HepG2 (cell line): ENCODE measurements at regions not wholly inside any gene's neighbourhood (a gene's known extent, or its start where the extent isn't known, plus 50 kb on each side); places are given as distances from the start of the nearest gene placed in this dataset.

Experiments used
- AHDC1 ChIP-seq: sonication (generic); formaldehyde crosslinking; IDR thresholded peaks from 2 replicates; pipeline ENCODE4 v1.5.1; 2020; ENCODE audit warnings: mild to moderate bottlenecking, missing genetic modification reagents, borderline replicate concordance
- ATAD3A ChIP-seq: sonication (generic); formaldehyde crosslinking; IDR thresholded peaks from 2 replicates; pipeline ENCODE4 v1.4.0; 2020; ENCODE audit warnings: missing genetic modification reagents
- ATF2 ChIP-seq: sonication (generic); formaldehyde crosslinking; IDR thresholded peaks from 2 replicates; pipeline ENCODE4 v1.4.0; 2020; ENCODE audit warnings: missing genetic modification reagents
- BCL6 ChIP-seq: IDR thresholded peaks from 2 replicates; pipeline ENCODE4 v1.6.1; 2016; ENCODE audit warnings: missing genetic modification reagents, missing compliant biosample characterization
- HMG20A ChIP-seq: IDR thresholded peaks from 2 replicates; pipeline ENCODE4 v1.6.1; 2016; ENCODE audit warnings: borderline replicate concordance
- HNF4A ChIP-seq: sonication (generic); formaldehyde crosslinking; IDR thresholded peaks from 2 replicates; pipeline ENCODE4 v1.4.0; 2020; ENCODE audit warnings: missing genetic modification reagents
- MIXL1 ChIP-seq: IDR thresholded peaks from 2 replicates; pipeline ENCODE4 v1.6.1; 2016
- TFAP4 ChIP-seq: sonication (generic); IDR thresholded peaks from 2 replicates; pipeline ENCODE4 v1.6.1; 2016; ENCODE audit warnings: low read depth, borderline replicate concordance
- THRA ChIP-seq: sonication (generic); formaldehyde crosslinking; IDR thresholded peaks from 2 replicates; pipeline ENCODE4 v1.4.0; 2020; ENCODE audit warnings: missing genetic modification reagents, borderline replicate concordance
- ZBTB46 ChIP-seq: sonication (generic); formaldehyde crosslinking; IDR thresholded peaks from 2 replicates; pipeline ENCODE4 v1.4.0; 2020; ENCODE audit warnings: mild to moderate bottlenecking, missing genetic modification reagents, borderline replicate concordance
- ZMYM4 ChIP-seq: sonication (generic); formaldehyde crosslinking; IDR thresholded peaks from 2 replicates; pipeline ENCODE4 v1.8.1; 2023; ENCODE audit warnings: mild to moderate bottlenecking, missing genetic modification reagents
- ZNF331 ChIP-seq: sonication (generic); formaldehyde crosslinking; IDR thresholded peaks from 2 replicates; pipeline ENCODE4 v1.4.0; 2020; ENCODE audit warnings: missing genetic modification reagents
- ZNF562 ChIP-seq: sonication (generic); formaldehyde crosslinking; IDR thresholded peaks from 2 replicates; pipeline ENCODE4 v1.8.0; 2022; ENCODE audit warnings: missing genetic modification reagents, borderline replicate concordance
- ZNF790 ChIP-seq: sonication (generic); formaldehyde crosslinking; IDR thresholded peaks from 2 replicates; pipeline ENCODE4 v1.8.0; 2022; ENCODE audit warnings: missing genetic modification reagents, mild to moderate bottlenecking, borderline replicate concordance
- ZNF878 ChIP-seq: sonication (generic); formaldehyde crosslinking; IDR thresholded peaks from 2 replicates; pipeline ENCODE4 v1.8.1; 2023; ENCODE audit warnings: mild to moderate bottlenecking, missing genetic modification reagents, moderate library complexity
- ZSCAN9 ChIP-seq: IDR thresholded peaks from 2 replicates; pipeline ENCODE4 v1.6.1; 2016; ENCODE audit warnings: borderline replicate concordance

GRCh38 chr9:105065098-105066088 lies 137.4 kb upstream of the ABCA1 start (continued):
- TF ChIP-seq AHDC1 (no peak), TFAP4 (peak; percentile 38; the same call in 1 of the 2 replicates), BCL6 (peak; percentile 98), ZNF562 (CRISPR knock-in tag) (no peak), ZNF790 (CRISPR knock-in tag) (peak; percentile 73), HNF4A (peak; percentile 11; the same call in 1 of the 2 replicates), ZNF878 (CRISPR knock-in tag) (0 out of 2 replicates have a peak, but pooled peaks have one; percentile 42), THRA (CRISPR knock-in tag) (0 out of 2 replicates have a peak, but pooled peaks have one; percentile 45), HMG20A (peak; percentile 40; the same call in 1 of the 2 replicates), ZBTB46 (CRISPR knock-in tag) (no peak), ATAD3A (no peak), ZNF331 (CRISPR knock-in tag) (0 out of 2 replicates have a peak, but pooled peaks have one; percentile 53), ATF2 (CRISPR knock-in tag) (peak; percentile 52), MIXL1 (peak; percentile 32; the same call in 1 of the 2 replicates), ZMYM4 (peak; percentile 25; the same call in 1 of the 2 replicates), ZSCAN9 (CRISPR knock-in tag) (no peak)
